ENCODE measurements at regions not wholly inside any gene's neighbourhood (a gene's known extent, or its start where the extent isn't known, plus 50 kb on each side); places are given as distances from the start of the nearest gene placed in this dataset.

DNA sequence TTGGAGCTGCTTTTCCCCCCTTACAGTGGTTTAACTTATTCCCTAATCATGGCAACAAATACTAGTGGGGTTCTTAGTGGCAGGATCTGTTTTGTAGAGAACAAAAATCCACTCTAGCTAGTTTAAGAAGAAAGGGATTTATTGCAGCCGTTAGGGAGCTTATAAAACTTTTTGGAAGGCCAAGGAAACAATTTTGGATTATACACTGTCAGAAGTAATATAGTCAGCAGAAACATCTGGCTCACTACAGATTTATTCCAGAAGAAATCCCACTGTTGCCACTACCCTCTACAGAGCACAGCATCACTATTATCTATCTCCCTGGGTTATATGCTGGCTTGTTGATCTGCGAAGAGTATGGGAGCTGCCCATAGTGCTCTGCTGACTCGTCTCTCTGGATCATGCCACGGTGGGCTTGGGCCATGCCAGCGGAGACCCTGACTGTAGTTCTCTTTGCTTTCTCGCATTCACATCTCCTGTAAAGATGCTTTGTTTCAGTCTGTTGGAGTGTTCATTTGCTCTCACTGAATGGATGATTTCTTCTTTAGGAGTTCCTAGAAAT is 107.5 kb downstream of the ODF2L start:
- no peak for TF ChIP-seq RFX5 (IDR thresholded peaks at IDR 0.05; ENCODE audit: low read depth, low read length)
- no peak for TF ChIP-seq SKIL (IDR thresholded peaks at IDR 0.05; ENCODE audit: low read depth, poor library complexity, severe bottlenecking)
- TF ChIP-seq CEBPB (IDR thresholded peaks at IDR 0.05; ENCODE audit: borderline replicate concordance in 1 of 2, low read depth in 2 of 2, low read length in 2 of 2), result no peak
- no peak for TF ChIP-seq CBX5 (IDR thresholded peaks at IDR 0.05; ENCODE audit: low read depth)
- no peak for TF ChIP-seq JUND (IDR thresholded peaks at IDR 0.05; ENCODE audit: low read depth, low read length)
- TF ChIP-seq POLR2AphosphoS5 (IDR thresholded peaks at IDR 0.05; ENCODE audit: low read length), result no peak
- no peak for TF ChIP-seq TARDBP (IDR thresholded peaks at IDR 0.05; ENCODE audit: borderline replicate concordance)
- TF ChIP-seq, protein P1, sequence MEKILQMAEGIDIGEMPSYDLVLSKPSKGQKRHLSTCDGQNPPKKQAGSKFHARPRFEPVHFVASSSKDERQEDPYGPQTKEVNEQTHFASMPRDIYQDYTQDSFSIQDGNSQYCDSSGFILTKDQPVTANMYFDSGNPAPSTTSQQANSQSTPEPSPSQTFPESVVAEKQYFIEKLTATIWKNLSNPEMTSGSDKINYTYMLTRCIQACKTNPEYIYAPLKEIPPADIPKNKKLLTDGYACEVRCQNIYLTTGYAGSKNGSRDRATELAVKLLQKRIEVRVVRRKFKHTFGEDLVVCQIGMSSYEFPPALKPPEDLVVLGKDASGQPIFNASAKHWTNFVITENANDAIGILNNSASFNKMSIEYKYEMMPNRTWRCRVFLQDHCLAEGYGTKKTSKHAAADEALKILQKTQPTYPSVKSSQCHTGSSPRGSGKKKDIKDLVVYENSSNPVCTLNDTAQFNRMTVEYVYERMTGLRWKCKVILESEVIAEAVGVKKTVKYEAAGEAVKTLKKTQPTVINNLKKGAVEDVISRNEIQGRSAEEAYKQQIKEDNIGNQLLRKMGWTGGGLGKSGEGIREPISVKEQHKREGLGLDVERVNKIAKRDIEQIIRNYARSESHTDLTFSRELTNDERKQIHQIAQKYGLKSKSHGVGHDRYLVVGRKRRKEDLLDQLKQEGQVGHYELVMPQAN (conservative IDR thresholded peaks at IDR 0.05), result no peak
- no peak for TF ChIP-seq SREBF1 (IDR thresholded peaks at IDR 0.05; ENCODE audit: low read length)
- no peak for TF ChIP-seq EZH2 (IDR thresholded peaks at IDR 0.05; ENCODE audit: borderline replicate concordance, control insufficient read depth, low read depth, low read length)
- TF ChIP-seq RAD21 (IDR thresholded peaks at IDR 0.05; ENCODE audit: insufficient read depth, low read depth, low read length), result no peak
- TF ChIP-seq ZNF274 (IDR thresholded peaks at IDR 0.05; ENCODE audit: insufficient read depth, insufficient read length), result no peak
- TF ChIP-seq NRF1 (conservative IDR thresholded peaks at IDR 0.05; ENCODE audit: low read depth, low read length), result no peak
- no peak for TF ChIP-seq LARP7 (IDR thresholded peaks at IDR 0.05)
- DNase-seq (ENCODE audit: low read depth, low spot score) (no peak), ATAC-seq (no peak), FAIRE-seq (no peak)
- no peak overlapping the region for H3K4me2 ChIP-seq (ENCODE audit: control insufficient read depth, insufficient read depth)
- H3K36me3 ChIP-seq (ENCODE audit: control insufficient read depth in 2 of 2, insufficient read depth in 2 of 2, low read length in 1 of 2), result no peaks in the 10 kb centered on the region
- no peaks in the 10 kb centered on the region for H3K27me3 ChIP-seq (replicated peaks in 1 of 2; ENCODE audit: control insufficient read depth in 2 of 2, insufficient read depth in 2 of 2, low read length in 1 of 2)
- H3K9ac ChIP-seq (ENCODE audit: control insufficient read depth, insufficient read depth, low read length), result no peak overlapping the region
- no peak overlapping the region for H2AFZ ChIP-seq (ENCODE audit: control insufficient read depth, low read depth, low read length)
- no peaks in the 10 kb centered on the region for H3K4me1 ChIP-seq (ENCODE audit: control insufficient read depth, insufficient read depth, low read length)
- intact Hi-C loops (cut with micrococcal nuclease; ENCODE audit: unreplicated experiment) (no loop called here), in situ Hi-C loops (cut with MboI) (no loop called here)
- ChIA-PET SMC1A (ENCODE audit: uncharacterized antibody, unreplicated experiment) (no interaction called here), POLR2A (no interaction called here), CTCF (no interaction called here), RAD21 (ENCODE audit: unreplicated experiment) (no interaction called here)
- no peak overlapping the region for H3K4me3 ChIP-seq
- no peaks in the 10 kb centered on the region for H3K9me3 ChIP-seq (replicated peaks; ENCODE audit: control insufficient read depth, insufficient read depth, low read length)
- 19% methylated on average over 6 of the region's 6 CpGs for WGBS (ENCODE audit: insufficient coverage, insufficient replicate concordance, low lambda C conversion rate, missing lambda C conversion rate)
- BruUV-seq (replicated peaks), result no TSS peak
- H4K20me1 ChIP-seq (ENCODE audit: control insufficient read depth, insufficient read depth), result no peaks in the 10 kb centered on the region
- no peak overlapping the region for H3K27ac ChIP-seq (ENCODE audit: control insufficient read depth, insufficient read depth)
- H3K79me2 ChIP-seq (ENCODE audit: control insufficient read depth, insufficient read depth, low read length), result no peaks in the 10 kb centered on the region
